Activated CD8-positive, alpha-beta T cell treated with anti-CD3 and anti-CD28 coated beads, Interleukin-2, amount 10 ng/mL, durations not matched to agents 7 days and 5 days (primary cell): ENCODE measurements at regions not wholly inside any gene's neighbourhood (a gene's known extent, or its start where the extent isn't known, plus 50 kb on each side); places are given as distances from the start of the nearest gene placed in this dataset.
"Not testable (repeated sequence)": the region's sequence is repeated elsewhere in the genome, so short reads cannot be mapped to it uniquely, and the experiment has no call there.

ENCODE experiments used
- ATAC-seq: fragments of 150-1000 bp; cut with Tn5 transposase; one replicate; pipeline ENCODE4 v1.10.0; 2021; ENCODE audit warnings: moderate library complexity
- CTCF ChIA-PET: fragments of 350-600 bp; sonication (Branson Sonifier 250); formaldehyde crosslinking; loops from one replicate; lab custom pipeline; 2021; ENCODE audit warnings: antibody characterized with exemption; lab: Charles Lee
- POLR2A ChIA-PET: fragments of 350-600 bp; sonication (Branson Sonifier 250); formaldehyde crosslinking; loops from one replicate; lab custom pipeline; 2021; ENCODE audit warnings: antibody characterized with exemption; lab: Charles Lee
- DNase-seq: peaks from one replicate; pipeline ENCODE4 v3.0.0-alpha.2; 2020
- H3K27ac Mint-ChIP-seq: one replicate; pipeline ENCODE4 v1.8.0; 2021; ENCODE audit warnings: mild to moderate bottlenecking, mixed read lengths
- H3K27me3 Mint-ChIP-seq: one replicate; pipeline ENCODE4 v1.8.0; 2021; ENCODE audit warnings: low read depth, mixed read lengths
- H3K36me3 Mint-ChIP-seq: one replicate; pipeline ENCODE4 v1.8.0; 2021; ENCODE audit warnings: low read depth, mixed read lengths
- H3K4me1 Mint-ChIP-seq: one replicate; pipeline ENCODE4 v1.8.0; 2021; ENCODE audit warnings: low read depth, mixed read lengths
- H3K4me3 Mint-ChIP-seq: one replicate; pipeline ENCODE4 v1.8.0; 2021; ENCODE audit warnings: mild to moderate bottlenecking, mixed read lengths
- H3K9me3 Mint-ChIP-seq: one replicate; pipeline ENCODE4 v1.8.0; 2022; ENCODE audit warnings: mixed read lengths; ENCODE audit not compliant: insufficient read depth

DNA sequence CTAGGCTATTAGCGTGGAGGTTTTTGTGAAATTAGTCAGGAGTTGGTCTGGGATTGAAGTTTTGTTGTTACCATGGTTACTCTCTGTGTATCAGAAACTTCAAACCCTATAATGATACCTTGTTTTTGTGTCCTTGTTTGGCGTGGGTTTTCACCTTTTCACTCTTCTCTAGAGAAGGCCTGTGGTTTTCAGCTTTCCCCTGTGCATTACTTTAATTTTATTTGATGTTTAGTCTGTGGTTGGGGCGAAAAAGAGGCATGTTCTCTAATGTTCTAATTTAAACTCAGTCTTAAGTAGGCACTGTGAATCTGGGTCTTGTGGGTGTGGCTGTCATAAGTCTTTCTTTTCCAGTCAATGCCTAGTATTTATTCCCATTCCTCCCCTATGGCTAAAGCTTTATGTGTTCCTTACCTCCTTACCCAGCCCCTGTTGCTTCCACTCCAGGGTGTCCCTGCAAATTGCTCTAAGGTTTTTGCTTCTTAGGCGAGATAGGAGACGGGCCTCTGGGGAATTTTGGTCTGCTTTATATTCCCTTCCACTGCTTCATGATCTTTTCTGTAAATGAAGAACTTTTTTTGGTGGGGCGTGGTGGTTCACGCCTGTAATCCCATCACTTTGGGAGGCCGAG, 125.1 kb upstream of the XIST start:
- no peak overlapping the region for H3K4me3 Mint-ChIP-seq
- CTCF ChIA-PET = no interaction called here
- H3K9me3 Mint-ChIP-seq = no peaks in the 10 kb centered on the region
- ATAC-seq = peak; percentile 89
- peak overlapping the region; percentile 71 for H3K27ac Mint-ChIP-seq
- H3K27me3 Mint-ChIP-seq = no peaks in the 10 kb centered on the region
- peaks cover 11% of the 10 kb centered on the region for H3K4me1 Mint-ChIP-seq
- DNase-seq = no peak
- H3K36me3 Mint-ChIP-seq = peaks cover 5% of the 10 kb centered on the region
- POLR2A ChIA-PET = interaction anchor here (1.6 kb wide), 1 partner anchor 33 kb away, joined by 5 read pairs; no protein-coding TSS in a partner anchor

DNA sequence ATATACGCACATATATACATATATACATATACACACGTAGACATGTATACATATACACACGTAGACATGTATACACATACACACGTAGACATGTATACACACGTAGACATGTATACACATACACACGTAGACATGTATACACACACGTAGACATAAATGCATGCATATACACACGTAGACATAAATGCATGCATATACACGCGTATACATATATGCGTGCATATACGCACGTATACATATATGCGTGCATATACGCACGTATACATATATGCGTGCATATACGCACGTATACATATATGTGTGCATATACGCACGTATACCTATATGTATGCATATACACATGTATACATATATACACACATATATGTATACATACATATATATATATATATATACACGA, 114.9 kb upstream of the XIST start:
- H3K27me3 Mint-ChIP-seq, H3K4me3 Mint-ChIP-seq, CTCF ChIA-PET, H3K27ac Mint-ChIP-seq, POLR2A ChIA-PET, H3K9me3 Mint-ChIP-seq, ATAC-seq, H3K4me1 Mint-ChIP-seq, DNase-seq: not testable (repeated sequence)
- peaks cover 19% of the 10 kb centered on the region for H3K36me3 Mint-ChIP-seq

DNA sequence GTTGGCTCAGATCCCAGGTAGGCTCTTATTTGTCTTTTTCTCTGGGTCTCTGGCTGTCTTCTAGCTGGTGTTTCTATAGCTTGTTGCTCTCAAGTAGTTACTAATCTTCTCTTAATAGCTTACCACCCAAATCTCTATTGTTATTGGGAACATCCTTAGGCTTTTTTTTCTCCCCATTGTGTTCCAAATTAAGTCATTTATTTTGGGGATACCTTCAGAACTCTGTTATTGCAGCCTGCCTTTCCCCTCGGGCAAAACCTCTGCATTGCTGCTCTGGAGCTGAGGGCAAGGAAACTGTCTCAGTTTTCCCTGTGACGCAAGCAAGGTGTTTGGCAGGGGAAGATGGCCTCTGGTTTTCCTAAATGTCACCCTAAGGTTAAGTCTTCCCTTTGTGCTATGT, 113.3 kb upstream of the XIST start:
- Mint-ChIP-seq H3K27me3 (no peaks in the 10 kb centered on the region), H3K27ac (no peak overlapping the region), H3K36me3 (peaks cover 17% of the 10 kb centered on the region), H3K4me3 (no peak overlapping the region), H3K4me1 (peaks cover 2% of the 10 kb centered on the region), H3K9me3 (no peaks in the 10 kb centered on the region)
- no peak for DNase-seq
- ChIA-PET CTCF (no interaction called here), POLR2A (no interaction called here)
- ATAC-seq = no peak

DNA sequence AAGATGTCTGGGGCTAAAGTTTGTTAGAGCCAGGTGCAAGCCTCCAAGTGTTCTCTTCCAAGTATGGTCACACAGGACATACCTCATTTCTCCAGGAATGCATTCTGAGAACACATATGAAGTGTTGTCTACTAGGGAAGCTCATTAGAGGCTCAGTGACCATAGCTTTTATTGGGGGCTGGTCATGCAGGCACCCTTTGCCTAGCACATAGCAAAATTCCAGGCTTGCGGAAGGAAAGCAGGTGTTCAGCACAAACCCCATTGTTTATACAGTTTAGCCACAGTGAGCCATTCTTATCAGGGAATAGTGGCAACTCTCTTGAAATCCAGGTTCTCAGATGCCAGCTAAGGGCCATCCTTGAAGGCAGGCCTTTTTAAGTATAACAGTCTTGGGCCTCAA, 112.1 kb upstream of the XIST start:
- Mint-ChIP-seq H3K4me1 (peaks cover 2% of the 10 kb centered on the region), H3K27me3 (no peaks in the 10 kb centered on the region), H3K27ac (no peak overlapping the region), H3K36me3 (peaks cover 9% of the 10 kb centered on the region), H3K9me3 (no peaks in the 10 kb centered on the region), H3K4me3 (no peak overlapping the region)
- no peak for ATAC-seq
- DNase-seq = no peak
- ChIA-PET CTCF (no interaction called here), POLR2A (no interaction called here)

DNA sequence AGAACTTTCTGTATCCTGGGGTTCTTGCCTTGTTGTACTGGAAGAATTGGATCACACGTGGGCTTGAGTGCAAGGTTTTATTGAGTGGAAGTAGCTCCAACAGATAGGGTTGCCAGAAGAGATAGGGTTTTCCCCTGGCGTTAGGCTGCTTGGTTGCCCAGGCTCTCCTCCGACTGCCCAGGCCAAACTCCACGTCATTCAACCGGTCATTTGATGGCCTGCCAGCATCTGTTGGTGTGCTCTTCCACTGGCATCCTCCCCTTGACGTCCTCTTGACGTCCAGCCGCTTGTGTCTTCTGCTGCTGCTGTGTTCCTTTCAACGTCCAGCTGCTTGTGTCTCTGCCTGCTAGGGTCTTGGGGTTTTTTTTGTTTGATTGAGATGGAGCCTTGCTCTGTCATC, 111.2 kb upstream of the XIST start:
- ChIA-PET CTCF (no interaction called here), POLR2A (interaction anchor here (0.6 kb wide), 1 partner anchor 328 kb away, joined by 3 read pairs; no protein-coding TSS in a partner anchor)

DNA sequence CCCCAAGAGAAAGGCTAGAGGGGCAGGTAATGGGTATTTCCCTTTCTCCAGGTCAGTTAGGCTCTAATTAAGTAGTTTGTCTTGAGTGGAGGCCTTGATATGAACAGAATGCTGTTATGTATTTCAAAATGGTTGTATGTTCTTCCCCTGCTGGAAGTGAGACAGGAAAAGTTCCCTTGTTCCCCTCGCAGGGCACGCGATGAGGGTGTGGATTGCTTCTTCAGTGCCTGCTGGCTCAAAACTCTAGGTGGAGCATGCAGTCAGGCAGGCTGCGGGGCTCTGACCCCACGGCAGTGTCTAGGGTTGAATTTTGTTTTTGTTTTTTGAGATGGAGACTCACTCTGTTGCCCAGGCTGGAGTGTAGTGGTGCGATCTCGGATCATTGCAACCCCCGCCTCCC, 110.4 kb upstream of the XIST start:
- ChIA-PET CTCF (no interaction called here), POLR2A (no interaction called here)
- H3K27ac Mint-ChIP-seq = no peak overlapping the region
- no peak for DNase-seq
- no peaks in the 10 kb centered on the region for H3K9me3 Mint-ChIP-seq
- H3K4me1 Mint-ChIP-seq = peaks cover 4% of the 10 kb centered on the region
- no peaks in the 10 kb centered on the region for H3K27me3 Mint-ChIP-seq
- no peak for ATAC-seq
- no peak overlapping the region for H3K4me3 Mint-ChIP-seq
- peaks cover 8% of the 10 kb centered on the region for H3K36me3 Mint-ChIP-seq

More for the DNA sequence above, 111.2 kb upstream of the XIST start:
- Mint-ChIP-seq H3K9me3 (no peaks in the 10 kb centered on the region), H3K27me3 (no peaks in the 10 kb centered on the region), H3K36me3 (peaks cover 6% of the 10 kb centered on the region), H3K27ac (no peak overlapping the region), H3K4me3 (no peak overlapping the region), H3K4me1 (peaks cover 2% of the 10 kb centered on the region)
- DNase-seq (no peak), ATAC-seq (no peak)

DNA sequence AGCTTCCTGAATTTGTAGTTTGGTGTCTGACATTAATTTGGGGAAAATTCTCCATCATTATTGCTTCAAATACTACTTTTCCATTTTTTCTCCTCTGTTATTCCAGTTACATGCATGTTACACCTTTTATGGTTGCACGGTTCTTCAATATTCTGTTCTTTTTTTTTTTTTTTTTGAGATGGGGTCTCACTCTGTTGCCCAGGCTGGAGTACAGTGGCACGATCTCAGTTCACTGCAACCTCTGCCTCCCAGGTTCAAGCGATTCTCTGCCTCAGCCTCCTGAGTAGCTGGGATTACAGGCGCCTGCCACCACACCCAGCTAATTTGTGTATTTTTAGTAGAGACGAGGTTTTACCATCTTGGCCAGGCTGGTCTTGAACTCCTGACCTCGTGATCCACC, 109.4 kb upstream of the XIST start:
- POLR2A ChIA-PET, DNase-seq, H3K4me1 Mint-ChIP-seq, H3K27me3 Mint-ChIP-seq, H3K27ac Mint-ChIP-seq, CTCF ChIA-PET, ATAC-seq, H3K4me3 Mint-ChIP-seq, H3K9me3 Mint-ChIP-seq, H3K36me3 Mint-ChIP-seq: not testable (repeated sequence)

DNA sequence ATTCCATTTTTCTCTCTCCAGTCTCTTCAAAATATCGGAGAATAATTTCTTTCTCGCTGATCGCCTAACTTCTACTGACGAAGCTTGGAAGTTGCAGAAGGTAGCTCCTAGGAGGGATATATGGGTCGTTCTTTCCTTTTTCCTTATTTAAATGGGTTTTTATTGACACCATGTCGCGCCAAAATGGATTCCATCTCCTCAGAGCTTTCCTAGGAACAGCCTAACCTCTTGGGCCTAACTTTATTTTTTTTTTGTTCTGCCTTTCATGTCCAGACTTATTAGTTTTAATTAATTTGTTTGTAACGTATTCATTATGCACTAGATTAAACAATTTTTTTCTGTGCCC, 92.0 kb upstream of the XIST start:
- H3K27me3 Mint-ChIP-seq = no peaks in the 10 kb centered on the region
- ATAC-seq (no peak), DNase-seq (no peak)
- H3K4me1 Mint-ChIP-seq = peaks cover 17% of the 10 kb centered on the region
- peaks cover 12% of the 10 kb centered on the region for H3K36me3 Mint-ChIP-seq
- peak overlapping the region; percentile 97 for H3K27ac Mint-ChIP-seq
- peak overlapping the region; percentile 81 for H3K4me3 Mint-ChIP-seq
- CTCF ChIA-PET = no interaction called here
- H3K9me3 Mint-ChIP-seq = no peaks in the 10 kb centered on the region
- POLR2A ChIA-PET = interaction anchor here (0.8 kb wide), 1 partner anchor 33 kb away, joined by 5 read pairs; no protein-coding TSS in a partner anchor

DNA sequence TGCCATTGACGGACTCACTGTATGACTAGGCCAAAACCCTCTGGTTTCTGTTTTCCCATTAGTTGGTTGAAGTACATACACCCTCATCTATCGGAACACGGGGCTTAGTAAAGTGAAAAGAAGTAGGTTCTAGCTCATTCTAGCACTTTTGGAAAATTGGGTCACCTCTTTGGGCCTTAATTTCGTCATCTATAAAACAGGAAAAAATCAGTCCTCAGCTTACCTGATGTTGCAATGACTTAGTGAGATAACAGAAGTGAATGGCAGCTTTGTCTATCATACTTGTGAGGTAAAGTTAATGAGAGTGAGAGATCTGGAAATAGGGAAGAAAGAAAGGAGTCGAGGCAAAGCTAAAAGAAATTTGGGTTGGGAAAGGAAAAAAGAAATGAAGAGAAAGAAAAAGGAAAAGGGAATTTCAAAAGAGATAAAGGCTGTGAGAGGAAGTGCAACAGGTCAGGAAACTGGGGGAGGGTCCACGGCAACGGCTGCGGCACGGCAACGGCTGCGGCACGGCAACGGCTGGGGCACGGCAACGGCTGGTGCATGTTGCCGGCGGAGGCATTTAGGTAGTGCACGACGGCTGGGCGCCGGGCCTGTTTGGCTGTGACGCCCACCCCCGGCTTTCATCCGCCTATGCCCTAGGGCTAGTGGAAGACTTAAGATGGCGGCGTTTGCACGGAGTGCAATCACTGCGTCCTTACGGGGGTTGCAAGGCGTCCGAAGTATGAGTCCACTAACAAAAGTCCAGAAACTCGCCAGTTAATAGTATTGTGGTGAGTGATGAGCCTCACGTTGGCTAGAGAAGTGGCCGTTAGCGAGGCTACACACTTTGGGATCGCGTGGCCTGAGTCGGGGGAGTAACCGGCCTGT, 91.4 kb upstream of the XIST start:
- no peaks in the 10 kb centered on the region for H3K9me3 Mint-ChIP-seq

DNA sequence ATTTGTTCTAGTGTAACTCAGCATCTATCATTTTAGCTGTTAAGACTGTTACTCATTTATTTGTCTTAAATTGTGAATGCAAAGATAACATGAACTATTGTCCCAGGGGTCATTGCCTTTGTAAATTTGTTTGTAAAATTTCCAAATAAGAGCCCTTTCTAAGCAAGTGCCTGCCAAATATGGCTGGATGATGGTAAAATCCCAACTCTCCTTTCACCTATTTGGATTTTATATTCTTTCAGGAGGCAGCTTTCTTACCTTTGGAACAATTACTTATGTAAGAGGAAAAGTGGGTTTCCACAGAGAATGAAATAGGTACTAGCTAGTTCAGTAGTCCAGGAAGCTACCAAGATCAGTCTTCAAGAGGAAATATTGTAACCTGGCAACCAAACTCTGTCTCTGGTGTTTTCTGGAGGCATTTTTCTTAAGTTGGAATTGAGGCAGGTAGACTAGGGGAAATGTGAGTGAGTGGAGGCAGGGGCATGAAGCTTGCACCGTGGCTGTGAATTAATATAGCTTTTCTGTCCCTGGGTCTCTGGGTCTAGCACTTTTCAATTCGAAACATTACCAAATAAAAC, 88.5 kb upstream of the XIST start:
- Mint-ChIP-seq H3K27me3 (no peaks in the 10 kb centered on the region), H3K4me1 (peaks cover 14% of the 10 kb centered on the region), H3K36me3 (peaks cover 2% of the 10 kb centered on the region), H3K9me3 (no peaks in the 10 kb centered on the region), H3K27ac (peak overlapping the region; percentile 43), H3K4me3 (no peak overlapping the region)
- POLR2A ChIA-PET = no interaction called here
- CTCF ChIA-PET = no interaction called here
- no peak for ATAC-seq
- DNase-seq = no peak

More for the DNA sequence above, 91.4 kb upstream of the XIST start:
- ATAC-seq = peak; percentile 100
- peak; percentile 87 for DNase-seq
- H3K36me3 Mint-ChIP-seq = peaks cover 7% of the 10 kb centered on the region
- H3K27me3 Mint-ChIP-seq = no peaks in the 10 kb centered on the region
- H3K4me1 Mint-ChIP-seq = peaks cover 17% of the 10 kb centered on the region
- ChIA-PET CTCF (no interaction called here), POLR2A (interaction anchor here (0.6 to 0.8 kb wide), 6 partner anchors 16 to 1770 kb away, joined by 3 to 5 read pairs (median 4); no protein-coding TSS in a partner anchor)
- peak overlapping the region; percentile 97 for H3K27ac Mint-ChIP-seq
- peak overlapping the region; percentile 81 for H3K4me3 Mint-ChIP-seq

DNA sequence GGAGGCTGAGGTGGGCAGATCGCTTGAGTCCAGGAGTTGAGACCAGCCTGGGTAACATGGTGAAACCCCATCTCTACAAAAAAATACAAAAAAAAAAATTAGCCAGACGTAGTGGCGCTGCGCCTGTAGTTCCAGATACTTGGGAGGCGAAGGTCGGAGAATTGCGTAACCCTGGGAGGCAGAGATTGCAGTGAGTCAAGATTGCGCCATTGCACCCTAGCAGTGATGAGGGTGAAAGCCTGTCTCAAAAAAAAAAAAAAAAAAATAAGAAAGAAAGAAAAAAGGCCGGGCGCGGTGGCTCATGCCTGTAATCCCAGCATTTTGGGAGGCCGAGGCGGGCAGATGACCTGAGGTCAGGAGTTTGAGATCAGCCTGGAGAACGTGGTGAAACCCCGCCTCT, 85.3 kb upstream of the XIST start:
- CTCF ChIA-PET, H3K4me3 Mint-ChIP-seq: not testable (repeated sequence)

DNA sequence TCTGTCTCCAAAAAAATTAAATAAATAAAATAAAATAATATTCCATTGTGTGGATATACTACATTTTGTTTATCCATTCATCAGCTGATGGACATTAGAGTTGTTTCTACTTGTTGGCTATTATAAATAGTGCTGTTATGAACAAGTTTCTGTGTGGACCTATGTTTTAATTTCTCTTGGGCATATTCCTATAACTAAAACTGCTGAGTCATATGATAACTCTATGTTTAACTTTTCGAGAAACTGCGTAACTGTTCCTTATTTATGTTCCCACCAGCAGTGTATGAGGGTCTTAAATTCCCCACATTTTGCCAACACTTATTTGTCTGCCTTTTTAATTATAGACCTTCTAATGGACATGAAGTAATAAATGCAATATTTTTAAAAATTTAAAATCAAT, 80.0 kb upstream of the XIST start:
- Mint-ChIP-seq H3K9me3 (no peaks in the 10 kb centered on the region), H3K36me3 (no peaks in the 10 kb centered on the region), H3K27ac (no peak overlapping the region), H3K4me1 (no peaks in the 10 kb centered on the region), H3K4me3 (no peak overlapping the region), H3K27me3 (no peaks in the 10 kb centered on the region)
- DNase-seq (no peak), ATAC-seq (no peak)
- ChIA-PET CTCF (no interaction called here), POLR2A (no interaction called here)

More for the DNA sequence above, 85.3 kb upstream of the XIST start:
- H3K27me3 Mint-ChIP-seq, DNase-seq, POLR2A ChIA-PET, H3K27ac Mint-ChIP-seq, H3K4me1 Mint-ChIP-seq, H3K9me3 Mint-ChIP-seq, H3K36me3 Mint-ChIP-seq, ATAC-seq: not testable (repeated sequence)
